ENCODE measurements at regions not wholly inside any gene's neighbourhood (a gene's known extent, or its start where the extent isn't known, plus 50 kb on each side); places are given as distances from the start of the nearest gene placed in this dataset.

GRCh38 chr3:19075037-19075436 is 73.3 kb upstream of the KCNH8 start:
- no peak for TF ChIP-seq YY1 (IDR thresholded peaks at IDR 0.05)
- TF ChIP-seq CTCF (IDR thresholded peaks at IDR 0.05; ENCODE audit: low read depth, low read length, missing input control) = no peak
- TF ChIP-seq REST (IDR thresholded peaks at IDR 0.05) = no peak
- TF ChIP-seq GABPA (IDR thresholded peaks at IDR 0.05 in 1 of 2, conservative IDR thresholded peaks at IDR 0.05 in 1 of 2) = no peak
- TF ChIP-seq SP1 (IDR thresholded peaks at IDR 0.05) = no peak
- no peak for TF ChIP-seq MAX (IDR thresholded peaks at IDR 0.05)
- TF ChIP-seq TAF1 (conservative IDR thresholded peaks at IDR 0.05) = no peak
- no peak for TF ChIP-seq NR2F2 (IDR thresholded peaks at IDR 0.05)
- no peak for TF ChIP-seq ZBTB33 (IDR thresholded peaks at IDR 0.05)
- TF ChIP-seq HNF4G (IDR thresholded peaks at IDR 0.05) = no peak
- TF ChIP-seq EGR1 (IDR thresholded peaks at IDR 0.05; ENCODE audit: low read depth in 2 of 2) = no peak
- no peak for TF ChIP-seq RAD21 (IDR thresholded peaks at IDR 0.05)
- no peak for TF ChIP-seq RXRA (IDR thresholded peaks at IDR 0.05)

All from liver (tissue), 3 donors.